Mesothelial cell of epicardium (in vitro differentiated cells): ENCODE measurements at regions not wholly inside any gene's neighbourhood (a gene's known extent, or its start where the extent isn't known, plus 50 kb on each side); places are given as distances from the start of the nearest gene placed in this dataset.
"Not testable (repeated sequence)": the region's sequence is repeated elsewhere in the genome, so short reads cannot be mapped to it uniquely, and the experiment has no call there.

Source experiments
- DNase-seq, 2 experiments: peaks; one replicate each; pipeline ENCODE4 v3.0.0; 2021; ENCODE audit warnings: low spot score in 2 of 2; ENCODE audit not compliant: unreplicated experiment in 2 of 2
- H3K27ac Mint-ChIP-seq: 2 replicates; pipeline ENCODE4 v1.8.0; 2021; ENCODE audit warnings: mixed read lengths
- H3K27me3 Mint-ChIP-seq: 2 replicates; pipeline ENCODE4 v1.8.0; 2021; ENCODE audit warnings: low read depth, mixed read lengths
- H3K36me3 Mint-ChIP-seq: 2 replicates; pipeline ENCODE4 v1.8.0; 2021; ENCODE audit warnings: mixed read lengths
- H3K4me1 Mint-ChIP-seq: 2 replicates; pipeline ENCODE4 v1.8.0; 2021; ENCODE audit warnings: mixed read lengths
- H3K4me3 Mint-ChIP-seq: 2 replicates; pipeline ENCODE4 v1.8.0; 2021; ENCODE audit warnings: mild to moderate bottlenecking, moderate library complexity, mixed read lengths
- H3K9me3 Mint-ChIP-seq: 2 replicates; pipeline ENCODE4 v1.8.0; 2021; ENCODE audit warnings: mixed read lengths
- CTCF ChIP-seq: fragments of 200-600 bp; sonication (generic); IDR thresholded peaks from one replicate; pipeline ENCODE4 v1.5.0; 2021; ENCODE audit warnings: antibody characterized with exemption; ENCODE audit not compliant: unreplicated experiment

GRCh38 chrX:118228041-118228440 is 111.4 kb upstream of the KLHL13 start:
- Mint-ChIP-seq H3K36me3 (no peaks in the 10 kb centered on the region), H3K4me3 (no peak overlapping the region), H3K9me3 (peaks cover 10% of the 10 kb centered on the region), H3K4me1 (peaks cover 11% of the 10 kb centered on the region), H3K27ac (no peak overlapping the region), H3K27me3 (no peaks in the 10 kb centered on the region)
- TF ChIP-seq CTCF, result no peak
- DNase-seq, result no peak

DNA sequence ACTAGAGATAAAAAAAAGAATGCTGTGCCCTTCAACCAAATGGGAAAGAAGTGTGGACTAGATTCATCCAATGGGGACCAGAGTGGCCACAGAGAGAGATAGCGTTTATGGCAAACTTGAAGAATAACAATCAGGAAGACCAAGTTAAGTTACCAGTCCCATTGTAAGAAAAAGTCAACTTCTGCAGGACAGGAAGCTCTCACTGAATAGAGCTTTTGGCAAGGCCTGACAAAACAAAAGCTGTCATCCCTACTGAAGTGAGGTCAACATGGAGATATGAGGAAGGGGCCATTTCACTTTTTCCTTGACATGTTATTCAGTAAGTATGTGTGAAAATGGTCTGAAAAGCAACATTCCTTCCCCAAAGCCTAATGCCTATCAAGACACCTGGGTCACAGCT is 111.8 kb upstream of the KLHL13 start:
- no peak overlapping the region for H3K4me3 Mint-ChIP-seq
- peaks cover 11% of the 10 kb centered on the region for H3K4me1 Mint-ChIP-seq
- H3K36me3 Mint-ChIP-seq, result no peaks in the 10 kb centered on the region
- TF ChIP-seq CTCF, result no peak
- no peak overlapping the region for H3K27ac Mint-ChIP-seq
- no peak for DNase-seq
- H3K27me3 Mint-ChIP-seq, result no peaks in the 10 kb centered on the region
- H3K9me3 Mint-ChIP-seq, result peaks cover 10% of the 10 kb centered on the region

DNA sequence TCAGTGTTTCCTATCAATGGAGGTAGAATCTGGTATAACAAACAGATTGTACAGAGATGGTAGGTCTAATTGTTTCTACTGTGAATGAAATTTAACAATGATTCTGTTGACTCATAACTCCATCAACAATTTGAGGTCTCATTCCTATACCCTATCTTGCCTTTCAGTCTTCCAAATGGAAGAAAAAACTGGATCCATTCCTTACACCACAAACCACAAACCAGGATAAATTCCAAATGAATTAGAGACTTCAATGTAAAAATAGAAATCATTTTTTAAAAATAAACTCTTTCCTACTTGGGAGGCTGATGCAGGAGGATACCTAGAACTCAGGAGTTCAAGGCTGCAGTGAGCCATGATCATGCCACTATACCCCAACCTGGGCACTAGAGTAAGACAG is 114.4 kb upstream of the WDR44 start:
- no peak overlapping the region for H3K4me3 Mint-ChIP-seq
- no peak for DNase-seq
- H3K27ac Mint-ChIP-seq, result no peak overlapping the region
- no peaks in the 10 kb centered on the region for H3K36me3 Mint-ChIP-seq
- H3K27me3 Mint-ChIP-seq, result no peaks in the 10 kb centered on the region
- H3K4me1 Mint-ChIP-seq, result no peaks in the 10 kb centered on the region
- no peak for TF ChIP-seq CTCF
- H3K9me3 Mint-ChIP-seq, result peaks cover 22% of the 10 kb centered on the region

GRCh38 chrX:118239178-118239870 is 106.6 kb upstream of the WDR44 start:
- no peak for DNase-seq
- Mint-ChIP-seq H3K4me1 (no peaks in the 10 kb centered on the region), H3K9me3 (peaks cover 47% of the 10 kb centered on the region), H3K27me3 (no peaks in the 10 kb centered on the region), H3K27ac (no peak overlapping the region), H3K4me3 (no peak overlapping the region), H3K36me3 (peaks cover 5% of the 10 kb centered on the region)
- no peak for TF ChIP-seq CTCF

- no peak for TF ChIP-seq CTCF
- Mint-ChIP-seq H3K4me1 (no peaks in the 10 kb centered on the region), H3K9me3 (peaks cover 51% of the 10 kb centered on the region), H3K27me3 (no peaks in the 10 kb centered on the region), H3K4me3 (no peak overlapping the region), H3K27ac (no peak overlapping the region), H3K36me3 (peaks cover 5% of the 10 kb centered on the region)
- no peak for DNase-seq
These were observed 105.8 kb upstream of the WDR44 start for GRCh38 chrX:118239913-118240698.

DNA sequence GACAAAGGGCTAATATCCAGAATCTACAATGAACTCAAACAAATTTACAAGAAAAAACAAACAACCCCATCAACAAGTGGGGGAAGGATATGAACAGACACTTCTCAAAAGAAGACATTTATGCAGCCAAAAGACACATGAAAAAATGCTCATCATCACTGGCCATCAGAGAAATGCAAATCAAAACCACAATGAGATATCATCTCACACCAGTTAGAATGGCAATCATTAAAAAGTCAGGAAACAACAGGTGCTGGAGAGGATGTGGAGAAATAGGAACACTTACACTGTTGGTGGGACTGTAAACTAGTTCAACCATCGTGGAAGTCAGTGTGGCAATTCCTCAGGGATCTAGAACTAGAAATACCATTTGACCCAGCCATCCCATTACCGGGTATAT is 98.9 kb upstream of the WDR44 start:
- not testable (repeated sequence) for DNase-seq, H3K4me1 Mint-ChIP-seq, H3K36me3 Mint-ChIP-seq, H3K27ac Mint-ChIP-seq, H3K27me3 Mint-ChIP-seq, H3K4me3 Mint-ChIP-seq
- H3K9me3 Mint-ChIP-seq, result peaks cover 47% of the 10 kb centered on the region
